BLaER1 treated with 17β-estradiol and CSF1 and Interleukin-3, amounts not matched to agents 10 nM and 100 nM (cell line): ENCODE measurements at regions not wholly inside any gene's neighbourhood (a gene's known extent, or its start where the extent isn't known, plus 50 kb on each side); places are given as distances from the start of the nearest gene placed in this dataset.
"Not testable (repeated sequence)": the region's sequence is repeated elsewhere in the genome, so short reads cannot be mapped to it uniquely, and the experiment has no call there.

Experiments used
- H3K27ac ChIP-seq, 11 experiments: shearing (Covaris generic); formaldehyde crosslinking; 2 replicates each; pipeline ENCODE4 v1.8.1; 2022
- H3K27me3 ChIP-seq, 11 experiments: shearing (Covaris generic); formaldehyde crosslinking; 2 replicates each; pipeline ENCODE4 v1.8.1; 2022
- H3K36me3 ChIP-seq, 11 experiments: shearing (Covaris generic); formaldehyde crosslinking; 2 replicates each; pipeline ENCODE4 v1.8.1; 2022
- H3K4me1 ChIP-seq, 10 experiments: shearing (Covaris generic); formaldehyde crosslinking; 2 replicates each; pipeline ENCODE4 v1.8.1; 2022
- H3K4me2 ChIP-seq, 11 experiments: shearing (Covaris generic); formaldehyde crosslinking; 2 replicates each; pipeline ENCODE4 v1.8.1; 2022
- H3K4me3 ChIP-seq, 10 experiments: shearing (Covaris generic); formaldehyde crosslinking; 2 replicates each; pipeline ENCODE4 v1.8.1; 2022
- H3K9ac ChIP-seq, 11 experiments: shearing (Covaris generic); formaldehyde crosslinking; 2 replicates each; pipeline ENCODE4 v1.8.1; 2022
- H3K9me3 ChIP-seq, 11 experiments: shearing (Covaris generic); formaldehyde crosslinking; replicated peaks in 1 of 11; 2 replicates each; pipeline ENCODE4 v1.8.1; 2022
- H4K20me1 ChIP-seq, 11 experiments: shearing (Covaris generic); formaldehyde crosslinking; 2 replicates each; pipeline ENCODE4 v1.8.1; 2022

DNA sequence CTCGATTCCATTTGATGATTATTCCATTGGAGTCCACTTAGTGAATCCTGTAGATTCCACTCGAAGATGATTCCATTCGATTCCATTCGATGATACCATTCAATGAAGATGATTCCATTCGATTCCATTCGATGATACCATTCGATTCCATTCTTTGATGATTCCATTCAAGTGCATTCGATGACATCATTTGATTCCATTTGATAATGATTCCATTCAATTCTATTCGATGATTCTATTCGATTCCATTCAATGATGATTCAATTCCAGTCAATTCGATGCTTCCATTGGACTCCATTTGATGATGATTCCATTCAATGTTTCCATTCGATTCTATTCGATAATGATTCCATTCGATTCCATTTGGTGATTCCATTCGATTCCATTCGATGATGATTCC, 1150.0 kb downstream of the TP53TG3F start:
- peaks cover 0 to 82% (median 73%) of the 10 kb centered on the region in 11 experiments for H3K9me3 ChIP-seq
- H3K9ac ChIP-seq, H3K27me3 ChIP-seq, H3K36me3 ChIP-seq, H3K4me1 ChIP-seq, H3K4me2 ChIP-seq, H3K4me3 ChIP-seq, H3K27ac ChIP-seq, H4K20me1 ChIP-seq: not testable (repeated sequence)
